BLaER1 (cell line): ENCODE measurements at regions not wholly inside any gene's neighbourhood (a gene's known extent, or its start where the extent isn't known, plus 50 kb on each side); places are given as distances from the start of the nearest gene placed in this dataset.

Experiments used
- H3K27ac ChIP-seq: shearing (Covaris generic); formaldehyde crosslinking; 2 replicates; pipeline ENCODE4 v1.8.1; 2022
- H3K27me3 ChIP-seq: shearing (Covaris generic); formaldehyde crosslinking; 2 replicates; pipeline ENCODE4 v1.8.1; 2022
- H3K36me3 ChIP-seq: shearing (Covaris generic); formaldehyde crosslinking; 2 replicates; pipeline ENCODE4 v1.8.1; 2022
- H3K4me1 ChIP-seq: shearing (Covaris generic); formaldehyde crosslinking; 2 replicates; pipeline ENCODE4 v1.8.1; 2022
- H3K4me2 ChIP-seq: shearing (Covaris generic); formaldehyde crosslinking; 2 replicates; pipeline ENCODE4 v1.8.1; 2022
- H3K4me3 ChIP-seq: shearing (Covaris generic); formaldehyde crosslinking; 2 replicates; pipeline ENCODE4 v1.8.1; 2022
- H3K9ac ChIP-seq: shearing (Covaris generic); formaldehyde crosslinking; 2 replicates; pipeline ENCODE4 v1.8.1; 2022
- H3K9me3 ChIP-seq: shearing (Covaris generic); formaldehyde crosslinking; 2 replicates; pipeline ENCODE4 v1.8.1; 2022
- H4K20me1 ChIP-seq: shearing (Covaris generic); formaldehyde crosslinking; 2 replicates; pipeline ENCODE4 v1.8.1; 2022
- Cebpa-rat ChIP-seq: shearing (Covaris generic); IDR thresholded peaks from 2 replicates; pipeline ENCODE4 v1.8.1; 2022

- Histone ChIP-seq H3K9ac (no peak overlapping the region), H3K4me3 (no peak overlapping the region), H4K20me1 (no peaks in the 10 kb centered on the region), H3K4me1 (no peaks in the 10 kb centered on the region), H3K9me3 (no peaks in the 10 kb centered on the region), H3K36me3 (no peaks in the 10 kb centered on the region), H3K4me2 (no peak overlapping the region), H3K27ac (no peak overlapping the region), H3K27me3 (no peaks in the 10 kb centered on the region)
- no peak for TF ChIP-seq Cebpa-rat
Observed at GRCh38 chr3:162437480-162437879, 940.9 kb downstream of the OTOL1 start.

GRCh38 chr3:162441716-162442115 lies 945.1 kb downstream of the OTOL1 start:
- no peak overlapping the region for H3K9ac ChIP-seq
- no peaks in the 10 kb centered on the region for H4K20me1 ChIP-seq
- H3K36me3 ChIP-seq, result no peaks in the 10 kb centered on the region
- H3K27ac ChIP-seq, result no peak overlapping the region
- TF ChIP-seq Cebpa-rat, result no peak
- no peaks in the 10 kb centered on the region for H3K4me1 ChIP-seq
- no peak overlapping the region for H3K4me3 ChIP-seq
- no peaks in the 10 kb centered on the region for H3K9me3 ChIP-seq
- H3K27me3 ChIP-seq, result no peaks in the 10 kb centered on the region
- H3K4me2 ChIP-seq, result no peak overlapping the region

GRCh38 chr3:162443376-162443775 lies 946.8 kb downstream of the OTOL1 start:
- no peaks in the 10 kb centered on the region for H3K27me3 ChIP-seq
- TF ChIP-seq Cebpa-rat, result no peak
- H3K4me2 ChIP-seq, result no peak overlapping the region
- H3K4me3 ChIP-seq, result no peak overlapping the region
- H3K9me3 ChIP-seq, result no peaks in the 10 kb centered on the region
- no peaks in the 10 kb centered on the region for H3K4me1 ChIP-seq
- no peak overlapping the region for H3K27ac ChIP-seq
- no peak overlapping the region for H3K9ac ChIP-seq
- no peaks in the 10 kb centered on the region for H4K20me1 ChIP-seq
- no peaks in the 10 kb centered on the region for H3K36me3 ChIP-seq

- no peak for TF ChIP-seq Cebpa-rat
- no peaks in the 10 kb centered on the region for H3K4me1 ChIP-seq
- no peak overlapping the region for H3K4me2 ChIP-seq
- H3K27ac ChIP-seq, result no peak overlapping the region
- H4K20me1 ChIP-seq, result no peaks in the 10 kb centered on the region
- no peak overlapping the region for H3K4me3 ChIP-seq
- no peaks in the 10 kb centered on the region for H3K27me3 ChIP-seq
- no peaks in the 10 kb centered on the region for H3K36me3 ChIP-seq
- no peak overlapping the region for H3K9ac ChIP-seq
- no peaks in the 10 kb centered on the region for H3K9me3 ChIP-seq
Observed at GRCh38 chr3:162468791-162469190, 972.2 kb downstream of the OTOL1 start.

GRCh38 chr3:162487138-162487537 lies 990.5 kb downstream of the OTOL1 start:
- Histone ChIP-seq H3K27ac (no peak overlapping the region), H3K9ac (no peak overlapping the region), H3K4me3 (no peak overlapping the region), H3K9me3 (no peaks in the 10 kb centered on the region), H4K20me1 (no peaks in the 10 kb centered on the region), H3K27me3 (no peaks in the 10 kb centered on the region), H3K36me3 (no peaks in the 10 kb centered on the region), H3K4me1 (no peaks in the 10 kb centered on the region), H3K4me2 (no peak overlapping the region)
- no peak for TF ChIP-seq Cebpa-rat

- no peak for TF ChIP-seq Cebpa-rat
- no peaks in the 10 kb centered on the region for H3K36me3 ChIP-seq
- no peak overlapping the region for H3K4me2 ChIP-seq
- no peak overlapping the region for H3K4me3 ChIP-seq
- H4K20me1 ChIP-seq, result no peaks in the 10 kb centered on the region
- no peaks in the 10 kb centered on the region for H3K9me3 ChIP-seq
- no peak overlapping the region for H3K27ac ChIP-seq
- no peaks in the 10 kb centered on the region for H3K4me1 ChIP-seq
- no peak overlapping the region for H3K9ac ChIP-seq
- no peaks in the 10 kb centered on the region for H3K27me3 ChIP-seq
Observed at GRCh38 chr3:162489853-162490252, 993.2 kb downstream of the OTOL1 start.

GRCh38 chr3:162491952-162492351 lies 995.3 kb downstream of the OTOL1 start:
- Histone ChIP-seq H3K4me3 (no peak overlapping the region), H3K9ac (no peak overlapping the region), H3K36me3 (no peaks in the 10 kb centered on the region), H3K4me2 (no peak overlapping the region), H3K27ac (no peak overlapping the region), H4K20me1 (no peaks in the 10 kb centered on the region), H3K27me3 (no peaks in the 10 kb centered on the region), H3K9me3 (no peaks in the 10 kb centered on the region), H3K4me1 (no peaks in the 10 kb centered on the region)
- no peak for TF ChIP-seq Cebpa-rat

- no peak for TF ChIP-seq Cebpa-rat
- no peaks in the 10 kb centered on the region for H3K27me3 ChIP-seq
- no peak overlapping the region for H3K4me2 ChIP-seq
- no peak overlapping the region for H3K27ac ChIP-seq
- no peak overlapping the region for H3K4me3 ChIP-seq
- H3K4me1 ChIP-seq, result no peaks in the 10 kb centered on the region
- no peak overlapping the region for H3K9ac ChIP-seq
- H3K36me3 ChIP-seq, result no peaks in the 10 kb centered on the region
- no peaks in the 10 kb centered on the region for H4K20me1 ChIP-seq
- no peaks in the 10 kb centered on the region for H3K9me3 ChIP-seq
Observed at GRCh38 chr3:162492446-162493081, 996.0 kb downstream of the OTOL1 start.

GRCh38 chr3:162498626-162499025 lies 1002.0 kb downstream of the OTOL1 start:
- H3K4me3 ChIP-seq, result no peak overlapping the region
- no peak overlapping the region for H3K4me2 ChIP-seq
- TF ChIP-seq Cebpa-rat, result no peak
- no peak overlapping the region for H3K27ac ChIP-seq
- H4K20me1 ChIP-seq, result no peaks in the 10 kb centered on the region
- H3K27me3 ChIP-seq, result no peaks in the 10 kb centered on the region
- no peaks in the 10 kb centered on the region for H3K9me3 ChIP-seq
- H3K4me1 ChIP-seq, result no peaks in the 10 kb centered on the region
- H3K36me3 ChIP-seq, result no peaks in the 10 kb centered on the region
- H3K9ac ChIP-seq, result no peak overlapping the region

GRCh38 chr3:162507397-162507796 lies 1010.8 kb downstream of the OTOL1 start:
- no peaks in the 10 kb centered on the region for H3K9me3 ChIP-seq
- no peaks in the 10 kb centered on the region for H3K27me3 ChIP-seq
- no peak overlapping the region for H3K9ac ChIP-seq
- no peak overlapping the region for H3K4me3 ChIP-seq
- H3K4me1 ChIP-seq, result no peaks in the 10 kb centered on the region
- no peaks in the 10 kb centered on the region for H3K36me3 ChIP-seq
- no peak for TF ChIP-seq Cebpa-rat
- H4K20me1 ChIP-seq, result no peaks in the 10 kb centered on the region
- H3K4me2 ChIP-seq, result no peak overlapping the region
- no peak overlapping the region for H3K27ac ChIP-seq

- no peak overlapping the region for H3K9ac ChIP-seq
- H3K36me3 ChIP-seq, result no peaks in the 10 kb centered on the region
- H3K27me3 ChIP-seq, result no peaks in the 10 kb centered on the region
- no peak overlapping the region for H3K4me3 ChIP-seq
- no peak for TF ChIP-seq Cebpa-rat
- H3K9me3 ChIP-seq, result no peaks in the 10 kb centered on the region
- H4K20me1 ChIP-seq, result no peaks in the 10 kb centered on the region
- H3K4me2 ChIP-seq, result no peak overlapping the region
- no peaks in the 10 kb centered on the region for H3K4me1 ChIP-seq
- no peak overlapping the region for H3K27ac ChIP-seq
Observed at GRCh38 chr3:162512488-162512887, 1015.9 kb downstream of the OTOL1 start.
